Ishikawa (cell line): ENCODE measurements at regions not wholly inside any gene's neighbourhood (a gene's known extent, or its start where the extent isn't known, plus 50 kb on each side); places are given as distances from the start of the nearest gene placed in this dataset.

Experiments
- EP300 ChIP-seq: IDR thresholded peaks from 2 replicates; pipeline ENCODE4 v1.6.1; 2012; ENCODE audit warnings: borderline replicate concordance
- NFIC ChIP-seq: IDR thresholded peaks from 2 replicates; pipeline ENCODE4 v1.6.1; 2012
- TAF1 ChIP-seq: IDR thresholded peaks from 2 replicates; pipeline ENCODE4 v1.6.1; 2012; ENCODE audit warnings: low read depth, mild to moderate bottlenecking
- TCF12 ChIP-seq: IDR thresholded peaks from 2 replicates; pipeline ENCODE4 v1.6.1; 2012; ENCODE audit warnings: low read depth
- YY1 ChIP-seq: IDR thresholded peaks from 2 replicates; pipeline ENCODE4 v1.6.1; 2012; ENCODE audit warnings: low read depth
- ZBTB7A ChIP-seq: IDR thresholded peaks from 2 replicates; pipeline ENCODE4 v1.6.1; 2012; ENCODE audit warnings: low read depth
- TF ChIP-seq, protein P1 (sequence below): IDR thresholded peaks from 2 replicates; pipeline ENCODE4 v1.6.1; 2012
- TF ChIP-seq, protein P2 (sequence below): IDR thresholded peaks from 2 replicates; pipeline ENCODE4 v1.6.1; 2012; ENCODE audit warnings: low read depth, mild to moderate bottlenecking
- TF ChIP-seq, protein P3 (sequence below): IDR thresholded peaks from 2 replicates; pipeline ENCODE4 v1.6.1; 2012

DNA sequence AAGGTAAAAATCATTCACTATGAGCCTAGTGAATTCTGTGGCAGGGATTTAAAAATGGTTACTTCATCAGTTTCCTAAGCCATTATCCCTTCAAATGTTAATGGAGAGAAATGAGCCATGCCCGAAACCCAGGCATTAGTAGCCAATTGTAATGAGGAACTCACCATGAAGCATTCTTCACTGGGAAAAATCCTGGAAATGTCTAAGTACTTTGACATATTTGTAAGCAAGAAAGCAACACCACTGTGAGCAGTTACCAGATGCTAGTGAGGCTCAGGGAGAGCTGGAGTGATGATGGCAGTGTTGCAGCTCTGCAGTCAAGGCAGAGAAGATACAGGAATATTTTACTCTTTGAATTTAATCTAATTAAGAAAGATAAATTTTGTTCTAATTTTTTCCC lies 220.0 kb upstream of the MBL2 start:
- TF ChIP-seq NFIC = no peak
- no peak for TF ChIP-seq TCF12
- TF ChIP-seq EP300 = no peak
- TF ChIP-seq YY1 = no peak
- TF ChIP-seq, protein P1, sequence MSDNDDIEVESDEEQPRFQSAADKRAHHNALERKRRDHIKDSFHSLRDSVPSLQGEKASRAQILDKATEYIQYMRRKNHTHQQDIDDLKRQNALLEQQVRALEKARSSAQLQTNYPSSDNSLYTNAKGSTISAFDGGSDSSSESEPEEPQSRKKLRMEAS = no peak
- no peak for TF ChIP-seq ZBTB7A
- TF ChIP-seq TAF1 = no peak
- TF ChIP-seq, protein P2, sequence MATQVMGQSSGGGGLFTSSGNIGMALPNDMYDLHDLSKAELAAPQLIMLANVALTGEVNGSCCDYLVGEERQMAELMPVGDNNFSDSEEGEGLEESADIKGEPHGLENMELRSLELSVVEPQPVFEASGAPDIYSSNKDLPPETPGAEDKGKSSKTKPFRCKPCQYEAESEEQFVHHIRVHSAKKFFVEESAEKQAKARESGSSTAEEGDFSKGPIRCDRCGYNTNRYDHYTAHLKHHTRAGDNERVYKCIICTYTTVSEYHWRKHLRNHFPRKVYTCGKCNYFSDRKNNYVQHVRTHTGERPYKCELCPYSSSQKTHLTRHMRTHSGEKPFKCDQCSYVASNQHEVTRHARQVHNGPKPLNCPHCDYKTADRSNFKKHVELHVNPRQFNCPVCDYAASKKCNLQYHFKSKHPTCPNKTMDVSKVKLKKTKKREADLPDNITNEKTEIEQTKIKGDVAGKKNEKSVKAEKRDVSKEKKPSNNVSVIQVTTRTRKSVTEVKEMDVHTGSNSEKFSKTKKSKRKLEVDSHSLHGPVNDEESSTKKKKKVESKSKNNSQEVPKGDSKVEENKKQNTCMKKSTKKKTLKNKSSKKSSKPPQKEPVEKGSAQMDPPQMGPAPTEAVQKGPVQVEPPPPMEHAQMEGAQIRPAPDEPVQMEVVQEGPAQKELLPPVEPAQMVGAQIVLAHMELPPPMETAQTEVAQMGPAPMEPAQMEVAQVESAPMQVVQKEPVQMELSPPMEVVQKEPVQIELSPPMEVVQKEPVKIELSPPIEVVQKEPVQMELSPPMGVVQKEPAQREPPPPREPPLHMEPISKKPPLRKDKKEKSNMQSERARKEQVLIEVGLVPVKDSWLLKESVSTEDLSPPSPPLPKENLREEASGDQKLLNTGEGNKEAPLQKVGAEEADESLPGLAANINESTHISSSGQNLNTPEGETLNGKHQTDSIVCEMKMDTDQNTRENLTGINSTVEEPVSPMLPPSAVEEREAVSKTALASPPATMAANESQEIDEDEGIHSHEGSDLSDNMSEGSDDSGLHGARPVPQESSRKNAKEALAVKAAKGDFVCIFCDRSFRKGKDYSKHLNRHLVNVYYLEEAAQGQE = no peak
- TF ChIP-seq, protein P3, sequence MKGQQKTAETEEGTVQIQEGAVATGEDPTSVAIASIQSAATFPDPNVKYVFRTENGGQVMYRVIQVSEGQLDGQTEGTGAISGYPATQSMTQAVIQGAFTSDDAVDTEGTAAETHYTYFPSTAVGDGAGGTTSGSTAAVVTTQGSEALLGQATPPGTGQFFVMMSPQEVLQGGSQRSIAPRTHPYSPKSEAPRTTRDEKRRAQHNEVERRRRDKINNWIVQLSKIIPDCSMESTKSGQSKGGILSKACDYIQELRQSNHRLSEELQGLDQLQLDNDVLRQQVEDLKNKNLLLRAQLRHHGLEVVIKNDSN = no peak
